H1 (cell line): ENCODE measurements at regions not wholly inside any gene's neighbourhood (a gene's known extent, or its start where the extent isn't known, plus 50 kb on each side); places are given as distances from the start of the nearest gene placed in this dataset.

Experiments used
- CTCF ChIA-PET: fragments of 300-600 bp; sonication (Branson Sonifier 250); formaldehyde crosslinking; loops from one replicate; lab custom pipeline; 2021; ENCODE audit not compliant: partially characterized antibody; lab: Charles Lee
- POLR2A ChIA-PET: fragments of 300-600 bp; sonication (Branson Sonifier 250); formaldehyde crosslinking; loops from one replicate; lab custom pipeline; 2021; ENCODE audit warnings: inconsistent platforms; ENCODE audit not compliant: partially characterized antibody; lab: Charles Lee
- DNase-seq, 2 experiments: peaks; one replicate each; pipeline versions ENCODE4 v3.0.0 to v3.0.0-alpha.2; 2010 to 2022; ENCODE audit warnings: low spot score in 2 of 2, low read depth in 1 of 2, mixed read lengths in 1 of 2
- FAIRE-seq: peaks from 2 replicates; lab custom pipeline; 2011; peaks lifted over from hg19 to GRCh38; lab: Jason Lieb, UNC
- H2AFZ ChIP-seq: 2 replicates; pipeline ENCODE4 v1.8.1; 2012; ENCODE audit warnings: low read length, inconsistent platforms
- H2AK5ac ChIP-seq: 2 replicates; pipeline ENCODE4 v1.6.1; 2013; ENCODE audit warnings: low read depth, low read length
- H2BK120ac ChIP-seq: replicated peaks from 2 replicates; pipeline ENCODE3; 2013; ENCODE audit warnings: low read depth, low read length, inconsistent platforms
- H2BK12ac ChIP-seq: 2 replicates; pipeline ENCODE4 v1.6.1; 2013; ENCODE audit warnings: low read depth, low read length
- H2BK15ac ChIP-seq: 2 replicates; pipeline ENCODE4 v1.6.1; 2013; ENCODE audit warnings: low read length
- H2BK20ac ChIP-seq: 2 replicates; pipeline ENCODE4 v1.6.1; 2013; ENCODE audit warnings: low read length
- H2BK5ac ChIP-seq: 2 replicates; pipeline ENCODE4 v1.6.1; 2013; ENCODE audit warnings: low read depth, low read length
- H3K14ac ChIP-seq: 2 replicates; pipeline ENCODE4 v1.6.1; 2013; ENCODE audit warnings: inconsistent platforms; ENCODE audit not compliant: insufficient read length
- H3K18ac ChIP-seq: 2 replicates; pipeline ENCODE4 v1.6.1; 2013; ENCODE audit warnings: low read length; ENCODE audit errors: extremely low read depth
- H3K23ac ChIP-seq: 2 replicates; pipeline ENCODE4 v1.6.1; 2013; ENCODE audit warnings: inconsistent platforms; ENCODE audit not compliant: insufficient read length
- H3K23me2 ChIP-seq: 2 replicates; pipeline ENCODE4 v1.6.1; 2013; ENCODE audit warnings: low read depth, low read length
- H3K27ac ChIP-seq: 2 replicates; pipeline ENCODE4 v1.6.1; 2011; ENCODE audit warnings: low read depth, low read length, inconsistent platforms
- H3K27me3 ChIP-seq, 4 experiments: replicated peaks in 1 of 4; 1 replicate in 1 of 4; 2 replicates in 3 of 4; pipeline versions ENCODE4 v1.6.1 to v1.8.1; 2011 to 2013; ENCODE audit warnings: low read length in 3 of 4, mild to moderate bottlenecking in 3 of 4, inconsistent platforms in 2 of 4, mixed read lengths in 2 of 4, moderate library complexity in 1 of 4; ENCODE audit not compliant: control insufficient read depth in 3 of 4, insufficient read depth in 3 of 4; ENCODE audit errors: extremely low read depth in 1 of 4
- H3K36me3 ChIP-seq, 4 experiments: 2 replicates each; pipeline versions ENCODE4 v1.6.1 to v1.8.1; 2011 to 2013; ENCODE audit warnings: mild to moderate bottlenecking in 4 of 4, low read length in 3 of 4, moderate library complexity in 2 of 4, control low read depth in 1 of 4, inconsistent platforms in 1 of 4; ENCODE audit not compliant: insufficient read depth in 4 of 4, control insufficient read depth in 2 of 4
- H3K4ac ChIP-seq: replicated peaks from 2 replicates; pipeline ENCODE3; 2013; ENCODE audit warnings: low read length, low read depth, mixed read lengths, inconsistent platforms; ENCODE audit not compliant: insufficient read length
- H3K4me1 ChIP-seq, 4 experiments: replicated peaks in 1 of 4; 1 replicate in 1 of 4; 2 replicates in 3 of 4; pipeline versions ENCODE4 v1.6.1 to v1.8.1; 2011 to 2013; ENCODE audit warnings: low read length in 3 of 4, inconsistent platforms in 2 of 4, mixed read lengths in 1 of 4; ENCODE audit not compliant: insufficient read depth in 4 of 4, control insufficient read depth in 3 of 4
- H3K4me2 ChIP-seq, 2 experiments: 2 replicates each; pipeline versions ENCODE4 v1.6.1 to v1.8.1; 2011 to 2013; ENCODE audit warnings: low read depth in 2 of 2, low read length in 2 of 2, control low read depth in 1 of 2, inconsistent platforms in 1 of 2, mild to moderate bottlenecking in 1 of 2; ENCODE audit not compliant: insufficient read depth in 1 of 2
- H3K4me3 ChIP-seq, 4 experiments: fragments of 200-600, 300-600 bp in 1 of 4; sonication (generic), shearing (Covaris generic), sonication (Bioruptor Twin) in 1 of 4; 2 replicates each; pipeline versions ENCODE4 v1.5.1 to v1.8.1; 2011 to 2016; ENCODE audit warnings: low read length in 4 of 4, low read depth in 3 of 4, control low read depth in 2 of 4, inconsistent platforms in 2 of 4, mild to moderate bottlenecking in 2 of 4, mixed read lengths in 1 of 4, moderate library complexity in 1 of 4; ENCODE audit not compliant: insufficient read depth in 2 of 4; ENCODE audit errors: extremely low read depth in 1 of 4
- H3K56ac ChIP-seq: replicated peaks from 2 replicates; pipeline ENCODE3; 2013; ENCODE audit warnings: low read depth, mild to moderate bottlenecking, mixed read lengths, low read length, inconsistent platforms; ENCODE audit not compliant: insufficient read length
- H3K79me1 ChIP-seq: 2 replicates; pipeline ENCODE4 v1.6.1; 2013; ENCODE audit warnings: low read depth, low read length, control low read depth
- H3K79me2 ChIP-seq, 2 experiments: 2 replicates each; pipeline versions ENCODE4 v1.6.1 to v1.8.1; 2012 to 2013; ENCODE audit warnings: low read length in 2 of 2, mild to moderate bottlenecking in 2 of 2, inconsistent platforms in 1 of 2; ENCODE audit not compliant: insufficient read depth in 2 of 2, control insufficient read depth in 1 of 2
- H3K9ac ChIP-seq, 4 experiments: replicated peaks in 1 of 4; 1 replicate in 1 of 4; 2 replicates in 3 of 4; pipeline versions ENCODE4 v1.6.1 to v1.8.1; 2011 to 2013; ENCODE audit warnings: low read depth in 3 of 4, low read length in 3 of 4, control low read depth in 2 of 4, mild to moderate bottlenecking in 2 of 4, moderate library complexity in 2 of 4, inconsistent platforms in 1 of 4; ENCODE audit errors: extremely low read depth in 1 of 4
- H3K9me3 ChIP-seq, 2 experiments: 2 replicates each; pipeline versions ENCODE4 v1.6.1 to v1.8.1; 2012 to 2013; ENCODE audit warnings: mild to moderate bottlenecking in 2 of 2, moderate library complexity in 2 of 2, control low read depth in 1 of 2, inconsistent platforms in 1 of 2, low read depth in 1 of 2, low read length in 1 of 2, mixed read lengths in 1 of 2; ENCODE audit not compliant: insufficient read depth in 2 of 2
- H4K20me1 ChIP-seq, 2 experiments: replicated peaks in 1 of 2; 2 replicates each; pipeline versions ENCODE3 to v1.8.1; 2011 to 2013; ENCODE audit warnings: inconsistent platforms in 2 of 2, low read length in 2 of 2, mild to moderate bottlenecking in 1 of 2; ENCODE audit not compliant: insufficient read depth in 2 of 2, control insufficient read depth in 1 of 2
- H4K5ac ChIP-seq: 2 replicates; pipeline ENCODE4 v1.6.1; 2013; ENCODE audit warnings: low read length, low read depth, mixed read lengths, inconsistent platforms; ENCODE audit not compliant: insufficient read length
- H4K8ac ChIP-seq: 2 replicates; pipeline ENCODE4 v1.8.0; 2013; ENCODE audit warnings: mild to moderate bottlenecking, moderate library complexity, low read length, inconsistent platforms; ENCODE audit not compliant: insufficient read depth; ENCODE audit errors: extremely low read depth
- H4K91ac ChIP-seq: replicated peaks from 2 replicates; pipeline ENCODE3; 2013; ENCODE audit warnings: low read length, mixed read lengths, inconsistent platforms; ENCODE audit not compliant: insufficient read length
- CBX8 ChIP-seq: fragments of 300-800, 300-1000 bp; sonication (generic); IDR thresholded peaks from 2 replicates; pipeline ENCODE4 v1.7.1; 2016; ENCODE audit warnings: low read depth, low read length, borderline replicate concordance
- WGBS, 2 experiments: shearing (Covaris generic) in 1 of 2; methylation state at CpG; one replicate each; pipeline versions ENCODE4 v1.1.6 to v1.1.7; 2013 to 2015; ENCODE audit warnings: low lambda C conversion rate in 2 of 2, mixed read lengths in 2 of 2, inconsistent platforms in 1 of 2, low coverage in 1 of 2, missing lambda C conversion rate in 1 of 2; ENCODE audit not compliant: insufficient replicate concordance in 2 of 2, insufficient coverage in 1 of 2, insufficient read length in 1 of 2; ENCODE audit errors: extremely low coverage in 1 of 2, missing lambda C conversion rate in 1 of 2; 5-methylcytosine and 5-hydroxymethylcytosine counted together

- H4K20me1 ChIP-seq = no peaks in the 10 kb centered on the region
- no peaks in the 10 kb centered on the region for H3K23me2 ChIP-seq
- no peak overlapping the region for H3K9ac ChIP-seq
- no peak overlapping the region for H2AFZ ChIP-seq
- H3K14ac ChIP-seq = no peak overlapping the region
- no peak overlapping the region for H4K5ac ChIP-seq
- no peak overlapping the region for H3K18ac ChIP-seq
- H3K36me3 ChIP-seq = no peaks in the 10 kb centered on the region
- TF ChIP-seq CBX8 = no peak
- H2BK15ac ChIP-seq = no peak overlapping the region
- no peak overlapping the region for H3K23ac ChIP-seq
- H2BK20ac ChIP-seq = no peak overlapping the region; the same call in 1 of the 2 replicates
- H2BK120ac ChIP-seq = peak overlapping the region; percentile 21
- no peak overlapping the region for H3K27ac ChIP-seq
- no peak for FAIRE-seq
- H3K4me3 ChIP-seq = no peak overlapping the region
- H2AK5ac ChIP-seq = no peak overlapping the region
- no peak for DNase-seq
- peaks cover 0 to under 1% (median 0%) of the 10 kb centered on the region in 4 experiments; a peak in 2 of 7 replicates for H3K4me1 ChIP-seq
- POLR2A ChIA-PET = no interaction called here
- no peak overlapping the region for H3K4ac ChIP-seq
- H3K27me3 ChIP-seq = no peaks in the 10 kb centered on the region
- H2BK5ac ChIP-seq = no peak overlapping the region
- no peak overlapping the region for H3K56ac ChIP-seq
- H2BK12ac ChIP-seq = no peak overlapping the region
- WGBS, 2 experiments = 86% methylated on average over 4 of the region's 4 CpGs; no CpG with 5 or more reads in 1 of the 2 experiments
- no peak overlapping the region for H3K4me2 ChIP-seq
- H3K79me2 ChIP-seq = no peaks in the 10 kb centered on the region
- H3K9me3 ChIP-seq = no peaks in the 10 kb centered on the region
- CTCF ChIA-PET = interaction anchor here (0.6 to 1.2 kb wide), 3 partner anchors 24 to 50 kb away, joined by 3 to 4 read pairs (median 3); no protein-coding TSS in a partner anchor
- no peak overlapping the region for H4K91ac ChIP-seq
- no peaks in the 10 kb centered on the region for H3K79me1 ChIP-seq
- H4K8ac ChIP-seq = no peak overlapping the region
Measured at GRCh38 chr15:96693990-96694517, 363.6 kb downstream of the NR2F2 start.
